Activated T-cell treated with anti-CD3 and anti-CD28 coated beads, Interleukin-2, amount 50 U/mL, for 4 hours (primary cell): ENCODE measurements at regions not wholly inside any gene's neighbourhood (a gene's known extent, or its start where the extent isn't known, plus 50 kb on each side); places are given as distances from the start of the nearest gene placed in this dataset.
"Not testable (repeated sequence)": the region's sequence is repeated elsewhere in the genome, so short reads cannot be mapped to it uniquely, and the experiment has no call there.

Experiments
- ATAC-seq, 2 donors: fragments of 200-7000 bp; cut with Tn5 transposase; one replicate each; pipeline ENCODE4 v1.10.0; 2021
- DNase-seq: peaks from one replicate; pipeline ENCODE4 v3.0.0-alpha.2; 2020
- H3K27me3 Mint-ChIP-seq: one replicate; pipeline ENCODE4 v1.8.0; 2021; ENCODE audit warnings: low read depth, mixed read lengths
- H3K36me3 Mint-ChIP-seq: one replicate; pipeline ENCODE4 v1.8.0; 2022; ENCODE audit warnings: mixed read lengths; ENCODE audit not compliant: insufficient read depth
- H3K4me1 Mint-ChIP-seq: one replicate; pipeline ENCODE4 v1.8.0; 2021; ENCODE audit warnings: low read depth, mixed read lengths
- H3K4me3 Mint-ChIP-seq: one replicate; pipeline ENCODE4 v1.8.0; 2021; ENCODE audit warnings: mild to moderate bottlenecking, moderate library complexity, mixed read lengths
- H3K9me3 Mint-ChIP-seq: one replicate; pipeline ENCODE4 v1.8.0; 2021; ENCODE audit warnings: mixed read lengths

DNA sequence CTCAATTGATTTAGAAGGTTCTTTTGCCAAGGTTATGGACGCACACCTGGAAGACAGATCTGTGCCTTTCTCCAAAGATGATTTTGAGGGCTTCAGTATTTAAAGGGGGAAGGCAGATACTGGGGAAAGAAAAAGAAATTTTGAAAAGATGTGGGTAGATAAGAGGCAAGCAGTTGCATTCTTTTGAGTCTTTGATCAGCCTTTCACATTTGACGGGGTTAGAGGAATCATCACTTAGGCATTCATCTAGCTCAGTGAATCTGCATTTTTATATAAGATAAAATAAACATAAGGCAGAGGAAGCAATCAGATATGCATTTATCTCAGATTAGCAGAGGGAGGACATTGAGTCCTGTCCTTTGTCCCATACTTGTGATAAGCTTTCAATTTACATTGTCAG is 243.4 kb upstream of the RAI14 start:
- Mint-ChIP-seq H3K4me1 (no peaks in the 10 kb centered on the region), H3K4me3 (no peak overlapping the region), H3K9me3 (no peaks in the 10 kb centered on the region), H3K36me3 (no peaks in the 10 kb centered on the region), H3K27me3 (peaks cover 4% of the 10 kb centered on the region)
- DNase-seq (no peak), ATAC-seq (no peak)

DNA sequence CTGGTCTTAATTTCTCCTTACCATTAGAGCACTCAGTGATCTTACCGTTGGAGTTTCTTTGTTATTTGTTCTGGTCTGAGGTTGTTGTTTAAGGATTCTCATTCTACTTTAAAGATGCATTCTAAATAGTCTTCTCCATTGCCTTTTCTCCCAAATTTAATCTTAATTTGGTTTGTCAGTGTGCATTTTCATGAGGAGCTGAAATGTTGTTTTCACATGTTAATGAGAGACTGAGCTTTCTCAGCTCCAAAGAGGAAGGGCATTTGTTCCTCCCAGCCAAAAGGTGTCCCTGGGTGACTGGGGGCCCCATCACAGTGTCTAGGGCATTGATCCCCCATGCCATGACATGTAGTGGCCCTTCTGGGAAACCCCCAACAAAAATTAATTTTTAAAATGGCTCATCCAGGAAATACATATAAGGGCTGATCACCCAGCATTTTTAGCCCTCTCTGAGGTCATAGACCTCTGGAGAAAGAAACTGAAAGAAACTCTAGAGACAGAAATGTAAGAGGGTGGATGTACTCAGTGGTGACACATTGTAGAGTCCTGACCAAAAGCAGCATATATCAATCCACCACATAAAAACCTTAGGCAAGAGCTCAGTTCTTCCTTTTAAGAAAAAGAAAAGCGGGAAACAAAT is 240.4 kb upstream of the RAI14 start:
- peak; percentile 58 to 76 for ATAC-seq
- Mint-ChIP-seq H3K9me3 (no peaks in the 10 kb centered on the region), H3K4me3 (no peak overlapping the region)

DNA sequence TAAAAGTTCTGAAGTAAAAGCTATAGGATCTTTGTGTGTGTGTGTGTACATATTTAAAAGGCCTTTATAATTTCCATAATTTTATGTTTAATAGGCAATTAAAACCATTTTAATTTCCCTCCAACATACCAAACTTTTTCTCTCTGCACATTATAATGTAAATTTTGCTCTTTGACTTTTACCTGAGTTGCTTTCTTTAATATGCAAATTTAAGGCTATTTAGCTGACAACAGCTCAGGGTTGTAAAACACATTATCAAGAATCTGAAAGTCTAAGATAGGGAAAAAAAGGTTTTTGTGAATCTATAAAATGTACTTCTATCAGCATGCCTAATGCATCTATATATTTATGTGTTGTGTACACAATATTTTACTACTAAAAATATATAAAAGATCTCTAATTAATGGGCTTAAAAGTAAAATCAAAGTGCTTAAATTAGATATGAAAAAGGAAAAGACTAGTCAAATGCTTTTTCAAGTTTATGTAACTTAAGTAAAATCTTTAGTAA is 239.6 kb upstream of the RAI14 start:
- Mint-ChIP-seq H3K36me3 (no peaks in the 10 kb centered on the region), H3K4me1 (no peaks in the 10 kb centered on the region), H3K27me3 (peaks cover 4% of the 10 kb centered on the region), H3K4me3 (no peak overlapping the region), H3K9me3 (no peaks in the 10 kb centered on the region)
- DNase-seq (no peak), ATAC-seq (no peak)

More for the DNA sequence above, 240.4 kb upstream of the RAI14 start:
- no peak for DNase-seq
- Mint-ChIP-seq H3K4me1 (no peaks in the 10 kb centered on the region), H3K36me3 (no peaks in the 10 kb centered on the region), H3K27me3 (peaks cover 4% of the 10 kb centered on the region)

DNA sequence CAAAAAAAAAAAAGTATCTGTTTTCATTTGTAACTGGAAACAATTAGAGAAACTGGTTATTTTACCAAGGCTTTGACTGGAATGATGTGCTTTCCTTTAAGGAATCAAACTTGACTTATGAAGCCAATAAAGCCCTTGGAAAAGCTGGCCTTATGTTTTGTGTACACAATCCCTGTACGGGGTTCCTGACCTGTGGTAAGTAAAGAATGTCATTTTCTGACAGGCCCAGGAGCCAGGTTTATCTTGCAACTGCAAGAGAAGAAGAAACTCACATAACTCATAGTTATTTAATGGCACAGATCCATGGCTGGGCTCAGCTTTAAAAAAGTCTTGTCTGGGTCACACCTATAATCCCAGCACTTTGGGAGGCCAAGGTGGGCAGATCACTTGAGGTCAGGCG is 235.9 kb upstream of the RAI14 start:
- not testable (repeated sequence) for H3K36me3 Mint-ChIP-seq, DNase-seq, H3K4me3 Mint-ChIP-seq, H3K9me3 Mint-ChIP-seq, H3K4me1 Mint-ChIP-seq, H3K27me3 Mint-ChIP-seq, ATAC-seq

DNA sequence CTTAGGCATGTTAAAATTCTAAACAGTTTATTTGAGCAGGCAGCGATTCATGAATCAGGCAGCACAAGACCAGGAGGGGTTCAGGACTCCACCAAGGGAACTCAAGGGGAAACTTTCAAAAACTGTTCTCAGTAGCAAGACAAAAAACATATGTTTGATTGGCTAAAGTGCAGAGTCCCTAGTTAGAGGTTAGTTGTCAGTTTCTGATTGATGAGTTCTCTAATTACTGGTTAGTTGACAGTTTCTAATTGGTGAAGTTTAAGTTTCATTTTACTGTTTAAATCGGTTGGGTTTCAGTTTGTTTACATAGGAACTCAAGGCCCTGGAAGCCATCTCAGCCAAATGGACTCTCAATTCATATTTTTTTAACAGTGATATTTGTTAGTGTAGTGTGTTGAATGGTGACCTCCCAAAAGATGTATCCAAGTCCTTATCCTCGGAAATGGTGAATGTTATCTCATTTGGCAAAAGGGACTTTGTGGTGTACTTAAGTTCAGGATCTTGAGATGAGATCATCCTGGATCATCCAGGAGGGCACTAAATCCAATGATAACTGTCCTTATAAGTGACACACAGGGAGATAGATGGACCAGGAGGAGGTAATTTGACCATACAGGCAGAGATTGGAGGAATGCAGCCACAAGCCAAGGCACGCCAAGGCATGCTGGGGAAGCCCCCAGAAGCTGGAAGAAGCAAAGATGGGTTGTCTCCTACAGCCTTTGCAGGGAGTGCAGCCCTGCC is 219.2 kb upstream of the RAI14 start:
- no peak for ATAC-seq
- Mint-ChIP-seq H3K4me3 (no peak overlapping the region), H3K9me3 (no peaks in the 10 kb centered on the region), H3K27me3 (peaks cover 12% of the 10 kb centered on the region), H3K4me1 (no peaks in the 10 kb centered on the region), H3K36me3 (no peaks in the 10 kb centered on the region)
- DNase-seq, result no peak

DNA sequence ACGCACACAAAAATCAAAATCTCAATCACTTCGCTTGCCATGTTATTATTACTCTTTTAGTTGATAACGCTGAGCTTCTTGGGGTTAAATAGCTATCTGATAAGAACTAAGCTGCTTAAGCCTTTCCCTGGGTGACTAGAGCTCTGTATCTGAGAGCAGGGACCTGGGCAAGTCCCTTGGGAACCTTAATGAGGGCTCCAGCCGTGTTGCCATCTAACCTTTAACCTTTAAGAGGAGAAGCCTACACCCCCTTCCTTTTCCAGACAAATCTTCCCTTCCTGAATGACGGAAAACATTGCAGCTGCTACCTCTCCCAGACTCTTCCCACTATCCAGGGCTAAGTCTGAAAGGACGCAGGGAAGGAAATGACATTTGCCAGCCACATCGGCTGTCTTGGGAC is 216.5 kb upstream of the RAI14 start:
- H3K9me3 Mint-ChIP-seq, result no peaks in the 10 kb centered on the region
- H3K27me3 Mint-ChIP-seq, result peaks cover 3% of the 10 kb centered on the region
- H3K4me1 Mint-ChIP-seq, result no peaks in the 10 kb centered on the region
- no peak for ATAC-seq
- DNase-seq, result no peak
- H3K4me3 Mint-ChIP-seq, result no peak overlapping the region
- H3K36me3 Mint-ChIP-seq, result no peaks in the 10 kb centered on the region

DNA sequence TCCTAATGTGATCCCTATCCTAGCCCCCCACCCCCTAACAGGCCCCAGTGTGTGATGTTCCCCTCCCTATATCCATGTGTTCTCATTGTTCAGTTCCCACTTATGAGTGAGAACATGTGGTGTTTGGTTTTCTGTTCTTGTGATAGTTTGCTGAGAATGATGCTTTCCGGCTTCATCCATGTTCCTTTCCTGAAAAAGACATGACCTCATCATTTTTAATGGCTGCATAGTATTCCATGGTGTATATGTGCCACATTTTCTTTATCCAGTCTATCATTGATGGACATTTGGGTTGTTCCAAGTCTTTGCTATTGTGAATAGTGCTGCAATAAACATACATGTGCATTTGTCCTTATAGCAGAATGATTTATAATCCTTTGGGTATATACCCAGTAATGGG is 214.4 kb upstream of the RAI14 start:
- DNase-seq, ATAC-seq, H3K9me3 Mint-ChIP-seq, H3K36me3 Mint-ChIP-seq, H3K4me1 Mint-ChIP-seq, H3K27me3 Mint-ChIP-seq, H3K4me3 Mint-ChIP-seq: not testable (repeated sequence)

DNA sequence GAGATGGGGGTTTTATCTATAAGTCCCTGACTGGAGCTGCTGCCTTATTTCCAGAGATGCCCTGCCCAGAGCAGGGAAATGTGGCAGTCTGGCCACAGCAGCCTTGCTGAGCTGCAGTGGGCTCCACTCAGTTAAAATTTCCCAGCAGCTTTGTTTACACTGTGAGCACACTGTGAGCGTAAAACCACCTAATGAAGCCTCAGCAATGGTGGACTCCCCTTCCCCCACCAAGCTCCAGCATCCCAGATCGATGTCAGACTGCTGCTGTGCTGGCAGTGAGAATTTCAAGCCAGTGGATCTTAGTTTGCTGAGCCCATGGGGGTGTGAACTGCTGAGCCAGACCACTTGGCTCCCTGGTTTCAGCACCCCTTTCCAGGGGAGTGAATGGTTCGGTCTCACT is 208.7 kb upstream of the RAI14 start:
- no peak for ATAC-seq
- no peaks in the 10 kb centered on the region for H3K4me1 Mint-ChIP-seq
- peaks cover 19% of the 10 kb centered on the region for H3K27me3 Mint-ChIP-seq
- no peaks in the 10 kb centered on the region for H3K9me3 Mint-ChIP-seq
- H3K36me3 Mint-ChIP-seq, result no peaks in the 10 kb centered on the region
- H3K4me3 Mint-ChIP-seq, result no peak overlapping the region
- no peak for DNase-seq

DNA sequence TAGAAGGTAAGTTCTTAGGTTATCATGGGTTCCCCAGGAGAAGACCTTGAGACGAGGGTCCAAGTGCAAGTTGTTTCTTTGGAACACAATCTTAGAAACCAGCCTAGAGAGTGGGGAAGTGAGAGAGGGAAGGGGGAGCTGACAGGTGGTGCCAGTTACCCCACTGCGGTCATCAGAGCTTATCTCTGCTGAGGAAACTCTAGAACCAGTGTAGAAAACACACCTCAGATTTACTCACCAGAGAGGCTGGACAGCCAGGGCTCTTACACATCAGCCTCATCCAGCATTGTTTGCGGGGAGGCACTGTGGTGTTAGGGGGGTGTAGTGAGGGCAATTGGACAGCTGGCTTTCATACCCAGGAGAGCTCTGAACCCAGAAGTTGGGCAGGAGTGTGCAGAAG is 206.5 kb upstream of the RAI14 start:
- no peak for ATAC-seq
- no peaks in the 10 kb centered on the region for H3K9me3 Mint-ChIP-seq
- peaks cover 24% of the 10 kb centered on the region for H3K27me3 Mint-ChIP-seq
- no peak for DNase-seq
- H3K36me3 Mint-ChIP-seq, result no peaks in the 10 kb centered on the region
- H3K4me1 Mint-ChIP-seq, result no peaks in the 10 kb centered on the region
- H3K4me3 Mint-ChIP-seq, result no peak overlapping the region

DNA sequence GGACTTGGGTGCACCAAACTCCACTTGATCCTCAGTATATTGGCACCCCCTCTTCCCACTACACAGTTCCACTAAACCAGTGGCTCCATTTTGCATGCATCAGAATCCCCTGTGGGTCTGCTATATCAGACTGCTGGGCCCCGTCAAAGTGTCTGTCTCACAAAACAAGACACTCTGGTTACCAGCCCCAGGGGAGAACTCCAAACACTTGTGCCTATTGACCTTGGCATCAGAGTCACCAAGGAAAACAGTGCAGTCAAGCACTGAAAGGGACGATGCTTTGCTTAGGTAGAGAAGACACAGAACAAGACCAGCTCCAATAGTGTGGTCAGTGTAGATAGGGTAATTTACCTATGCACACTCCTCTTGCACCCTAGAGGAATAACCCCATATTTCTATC is 205.8 kb upstream of the RAI14 start:
- Mint-ChIP-seq H3K4me1 (no peaks in the 10 kb centered on the region), H3K9me3 (no peaks in the 10 kb centered on the region), H3K36me3 (no peaks in the 10 kb centered on the region), H3K4me3 (no peak overlapping the region), H3K27me3 (peaks cover 24% of the 10 kb centered on the region)
- no peak for DNase-seq
- no peak for ATAC-seq

DNA sequence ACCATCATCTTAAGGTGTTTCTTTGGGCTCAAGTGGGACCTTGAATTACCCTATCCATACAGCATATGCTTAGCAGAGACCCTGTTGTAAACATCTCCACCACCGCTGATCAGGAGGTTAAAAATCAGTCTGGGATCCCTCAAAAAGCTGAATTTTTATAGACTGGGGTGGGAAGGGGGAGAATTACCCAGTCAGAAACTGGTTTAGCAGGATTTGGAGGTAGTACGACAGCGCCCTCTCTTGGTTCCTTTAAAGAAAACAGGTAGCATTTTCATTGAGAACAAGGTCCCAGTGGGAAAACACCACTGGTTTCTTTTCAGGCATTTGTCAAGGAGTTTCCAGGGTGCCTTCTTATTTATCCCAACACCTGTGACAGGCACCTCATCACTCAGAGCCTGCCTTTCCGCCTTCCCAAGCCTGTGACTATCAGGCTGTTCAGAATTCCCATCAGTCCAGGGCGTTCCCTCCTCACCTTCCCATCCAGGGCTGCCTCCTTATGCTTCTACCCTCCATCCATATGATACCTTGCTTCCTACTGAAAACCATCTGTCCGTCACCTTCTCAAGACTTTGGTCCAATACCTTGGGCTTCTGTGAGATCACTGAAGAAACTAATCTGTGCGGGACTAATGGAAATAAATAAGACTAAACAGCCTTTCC is 203.8 kb upstream of the RAI14 start:
- Mint-ChIP-seq H3K4me3 (no peak overlapping the region), H3K36me3 (no peaks in the 10 kb centered on the region), H3K27me3 (peaks cover 18% of the 10 kb centered on the region), H3K4me1 (no peaks in the 10 kb centered on the region), H3K9me3 (no peaks in the 10 kb centered on the region)
- DNase-seq, result no peak
- no peak for ATAC-seq

DNA sequence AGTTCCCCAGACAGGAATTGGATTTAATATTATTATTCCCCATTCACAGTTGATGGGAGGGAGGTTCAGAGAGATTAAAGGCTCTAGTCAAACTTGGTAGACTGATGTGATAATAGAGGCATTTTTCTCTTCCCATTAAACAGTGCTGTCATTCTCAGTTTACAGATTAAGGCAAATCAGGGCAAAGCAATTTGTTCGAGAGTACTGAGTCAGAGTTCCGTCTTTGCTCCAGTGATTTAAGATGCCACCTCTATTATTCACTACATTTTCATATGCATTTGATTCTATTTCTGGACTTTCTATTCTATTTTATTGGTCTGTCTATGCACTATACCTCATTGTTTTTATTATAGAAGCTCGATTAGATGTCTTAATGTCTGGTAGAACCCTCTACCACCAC is 201.0 kb upstream of the RAI14 start:
- no peak overlapping the region for H3K4me3 Mint-ChIP-seq
- no peak for ATAC-seq
- peaks cover 9% of the 10 kb centered on the region for H3K27me3 Mint-ChIP-seq
- no peaks in the 10 kb centered on the region for H3K9me3 Mint-ChIP-seq
- DNase-seq, result no peak
- no peaks in the 10 kb centered on the region for H3K36me3 Mint-ChIP-seq
- H3K4me1 Mint-ChIP-seq, result no peaks in the 10 kb centered on the region

DNA sequence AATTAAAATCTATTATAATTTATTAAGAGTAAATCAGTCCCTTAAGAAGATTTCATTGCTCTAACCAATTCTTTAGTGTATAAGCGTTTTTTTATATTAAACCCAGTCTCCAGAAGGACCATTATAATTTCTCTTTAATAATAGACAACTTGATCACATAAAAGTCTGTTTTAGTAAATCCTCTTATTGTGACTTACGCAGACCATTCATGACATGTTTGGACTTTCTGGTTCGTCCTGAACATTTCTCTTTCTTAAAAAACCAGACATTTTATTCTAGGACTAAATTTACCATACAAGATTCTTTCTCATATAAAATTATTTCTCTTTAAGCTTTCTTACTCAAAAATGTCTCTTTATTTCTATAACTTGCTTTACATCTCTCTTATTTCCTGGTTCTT is 196.2 kb upstream of the RAI14 start:
- H3K36me3 Mint-ChIP-seq, result no peaks in the 10 kb centered on the region
- no peak overlapping the region for H3K4me3 Mint-ChIP-seq
- no peak for ATAC-seq

DNA sequence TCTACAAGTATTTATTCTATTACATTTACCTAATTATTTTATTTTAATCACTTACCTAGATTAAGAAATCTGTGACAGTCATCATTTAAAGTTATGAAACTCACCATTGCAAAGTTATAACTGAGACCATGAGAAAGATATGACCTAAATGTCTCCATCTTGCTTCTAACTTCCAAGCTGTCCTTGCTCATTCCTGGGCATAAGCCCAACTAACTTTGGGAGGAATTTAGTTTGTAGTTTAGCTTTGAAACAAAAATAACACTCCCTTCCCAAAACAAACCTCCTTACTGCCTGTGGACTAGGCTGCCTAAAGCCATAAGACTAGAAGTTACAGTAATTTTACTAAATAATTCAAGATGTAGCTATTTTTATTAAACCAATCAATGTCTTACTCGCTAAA is 195.6 kb upstream of the RAI14 start:
- no peak for DNase-seq
- peaks cover 13% of the 10 kb centered on the region for H3K9me3 Mint-ChIP-seq
- no peaks in the 10 kb centered on the region for H3K27me3 Mint-ChIP-seq
- H3K4me1 Mint-ChIP-seq, result peaks cover 3% of the 10 kb centered on the region
- no peak overlapping the region for H3K4me3 Mint-ChIP-seq
- no peaks in the 10 kb centered on the region for H3K36me3 Mint-ChIP-seq
- ATAC-seq, result no peak

More for the DNA sequence above, 196.2 kb upstream of the RAI14 start:
- H3K9me3 Mint-ChIP-seq, result peaks cover 13% of the 10 kb centered on the region
- DNase-seq, result no peak
- no peaks in the 10 kb centered on the region for H3K27me3 Mint-ChIP-seq
- H3K4me1 Mint-ChIP-seq, result peaks cover 2% of the 10 kb centered on the region

DNA sequence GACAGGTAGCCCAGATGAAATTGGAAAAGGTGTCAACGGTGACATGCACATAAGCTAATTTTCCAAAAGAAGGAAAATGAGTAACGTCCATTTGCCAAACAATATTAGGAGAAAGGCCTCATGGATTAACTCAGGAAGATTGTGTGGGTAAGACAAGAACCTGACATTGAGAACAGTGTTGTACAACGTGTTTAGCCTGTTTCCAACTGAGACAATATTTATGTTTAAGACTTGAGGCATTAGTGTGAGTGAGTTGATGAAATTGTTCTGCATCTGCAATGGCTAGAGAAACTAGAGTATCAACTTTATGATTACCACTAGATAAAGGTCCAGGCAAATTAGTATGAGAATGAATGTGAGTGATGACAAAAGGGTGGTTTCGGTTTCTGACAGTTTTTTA is 191.3 kb upstream of the RAI14 start:
- peaks cover 11% of the 10 kb centered on the region for H3K27me3 Mint-ChIP-seq
- H3K4me3 Mint-ChIP-seq, result no peak overlapping the region
- DNase-seq (no peak), ATAC-seq (no peak)
- H3K9me3 Mint-ChIP-seq, result peaks cover 13% of the 10 kb centered on the region
- H3K36me3 Mint-ChIP-seq, result no peaks in the 10 kb centered on the region
- H3K4me1 Mint-ChIP-seq, result peaks cover 3% of the 10 kb centered on the region
